Activated CD4-positive, alpha-beta T cell treated with anti-CD3 and anti-CD28 coated beads, Interleukin-2, amount 50 U/mL, for 1 hour (primary cell): ENCODE measurements at regions not wholly inside any gene's neighbourhood (a gene's known extent, or its start where the extent isn't known, plus 50 kb on each side); places are given as distances from the start of the nearest gene placed in this dataset.
"Not testable (repeated sequence)": the region's sequence is repeated elsewhere in the genome, so short reads cannot be mapped to it uniquely, and the experiment has no call there.

ENCODE experiments used
- DNase-seq: peaks from one replicate; pipeline ENCODE4 v3.0.0-alpha.2; 2020

GRCh38 chr2:220747736-220748135, 824.4 kb downstream of the EPHA4 start:
- no peak for DNase-seq

- DNase-seq = no peak
These were observed 823.1 kb downstream of the EPHA4 start for GRCh38 chr2:220748875-220749479.

GRCh38 chr2:220753486-220753885, 818.6 kb downstream of the EPHA4 start:
- no peak for DNase-seq

- no peak for DNase-seq
These were observed 815.5 kb downstream of the EPHA4 start for GRCh38 chr2:220756653-220757052.

- not testable (repeated sequence) for DNase-seq
These were observed 813.7 kb downstream of the EPHA4 start for GRCh38 chr2:220758376-220758775.

- no peak for DNase-seq
These were observed 807.9 kb downstream of the EPHA4 start for GRCh38 chr2:220764171-220764570.

- no peak for DNase-seq
These were observed 804.4 kb downstream of the EPHA4 start for GRCh38 chr2:220767591-220768255.

- no peak for DNase-seq
These were observed 796.1 kb downstream of the EPHA4 start for GRCh38 chr2:220775856-220776488.

- DNase-seq = not testable (repeated sequence)
These were observed 793.0 kb downstream of the EPHA4 start for GRCh38 chr2:220779076-220779475.

GRCh38 chr2:220779511-220779910, 792.6 kb downstream of the EPHA4 start:
- no peak for DNase-seq

- DNase-seq = no peak
These were observed 792.2 kb downstream of the EPHA4 start for GRCh38 chr2:220779931-220780330.

GRCh38 chr2:220781622-220782241, 790.4 kb downstream of the EPHA4 start:
- DNase-seq = no peak

- no peak for DNase-seq
These were observed 789.4 kb downstream of the EPHA4 start for GRCh38 chr2:220782609-220783113.

GRCh38 chr2:220783671-220784070, 788.4 kb downstream of the EPHA4 start:
- no peak for DNase-seq

GRCh38 chr2:220785178-220785577, 786.9 kb downstream of the EPHA4 start:
- DNase-seq = no peak

- no peak for DNase-seq
These were observed 785.9 kb downstream of the EPHA4 start for GRCh38 chr2:220786216-220786615.

GRCh38 chr2:220787251-220787650, 784.9 kb downstream of the EPHA4 start:
- no peak for DNase-seq

GRCh38 chr2:220789961-220790360, 782.1 kb downstream of the EPHA4 start:
- DNase-seq = no peak

GRCh38 chr2:220795705-220796104, 776.4 kb downstream of the EPHA4 start:
- DNase-seq = no peak

- DNase-seq = no peak
These were observed 761.0 kb downstream of the EPHA4 start for GRCh38 chr2:220811115-220811514.

GRCh38 chr2:220811952-220812570, 760.0 kb downstream of the EPHA4 start:
- no peak for DNase-seq

- DNase-seq = no peak
These were observed 757.7 kb downstream of the EPHA4 start for GRCh38 chr2:220814441-220814840.

- DNase-seq = no peak
These were observed 756.4 kb downstream of the EPHA4 start for GRCh38 chr2:220815698-220816097.
